SU-DHL-6 (cell line): ENCODE measurements at regions not wholly inside any gene's neighbourhood (a gene's known extent, or its start where the extent isn't known, plus 50 kb on each side); places are given as distances from the start of the nearest gene placed in this dataset.

Experiments
- CTCF ChIP-seq: fragments of 200-600 bp; sonication (generic); IDR thresholded peaks from one replicate; pipeline ENCODE4 v1.5.1; 2017; ENCODE audit warnings: antibody characterized with exemption, mild to moderate bottlenecking, low read length, moderate library complexity; ENCODE audit not compliant: insufficient read depth, poor library complexity, severe bottlenecking
- EZH2phosphoT487 ChIP-seq: fragments of 200-600 bp; sonication (generic), shearing (Covaris generic); conservative IDR thresholded peaks from 2 replicates; pipeline ENCODE4 v1.6.1; 2018; ENCODE audit warnings: mild to moderate bottlenecking, antibody characterized with exemption, low read length, moderate library complexity, mixed read lengths

GRCh38 chr2:41355794-41356193 lies 692.0 kb upstream of the PKDCC start:
- TF ChIP-seq CTCF: no peak
- no peak for TF ChIP-seq EZH2phosphoT487
